K562 (cell line): ENCODE measurements at regions not wholly inside any gene's neighbourhood (a gene's known extent, or its start where the extent isn't known, plus 50 kb on each side); places are given as distances from the start of the nearest gene placed in this dataset.

Experiments
- ATAC-seq: fragments of 200-7000 bp; cut with Tn5 transposase; 3 replicates; pipeline ENCODE4 v1.9.1; 2020; ENCODE audit warnings: moderate library complexity
- BruUV-seq: library from RNA; stranded (reverse); fragments of 400-500 nt; replicated peaks from 2 replicates; lab custom pipeline; 2021; lab: Mats Ljungman, UMichigan
- CTCF ChIA-PET: fragments of 300-600 bp; formaldehyde crosslinking; extraction: SDS; loops from one replicate; lab custom pipeline; 2021; ENCODE audit warnings: low intra/inter-chr PET ratio; lab: Yijun Ruan, JAX
- POLR2A ChIA-PET: fragments of 300-600, 350-650 bp; sonication (Branson Sonifier 250); formaldehyde crosslinking; extraction: SDS; loops from one replicate; lab custom pipeline; 2021; ENCODE audit warnings: antibody characterized with exemption, inconsistent platforms; lab: Yijun Ruan, JAX
- DNase-seq, 4 experiments: peaks; one replicate each; pipeline versions ENCODE4 v3.0.0 to v3.0.0-alpha.2; 2011 to 2018; ENCODE audit warnings: low spot score in 3 of 4, mixed read lengths in 3 of 4; ENCODE audit errors: extremely low read depth in 1 of 4
- FAIRE-seq: peaks from 2 replicates; lab custom pipeline; 2011; peaks lifted over from hg19 to GRCh38; lab: Jason Lieb, UNC
- H2AFZ ChIP-seq: 2 replicates; pipeline ENCODE4 v1.6.0; 2011; ENCODE audit warnings: low read depth, low read length, control low read depth, inconsistent platforms
- H3K27ac ChIP-seq: fragments of 200-600 bp; 3 replicates; pipeline ENCODE4 v1.8.0; 2011; ENCODE audit warnings: low read depth, mild to moderate bottlenecking, control low read depth, inconsistent platforms, low read length, moderate library complexity, mixed read lengths; ENCODE audit errors: extremely low read depth
- H3K27me3 ChIP-seq, 2 experiments: fragments of 300-600 bp in 1 of 2; 2 replicates in 1 of 2; 3 replicates in 1 of 2; pipeline versions ENCODE4 v1.6.0 to v1.8.0; 2011; ENCODE audit warnings: inconsistent platforms in 2 of 2, low read length in 2 of 2, mild to moderate bottlenecking in 1 of 2, mixed read lengths in 1 of 2, moderate library complexity in 1 of 2; ENCODE audit not compliant: control insufficient read depth in 2 of 2, insufficient read depth in 2 of 2
- H3K36me3 ChIP-seq: fragments of 300-600 bp; 3 replicates; pipeline ENCODE4 v1.8.0; 2011; ENCODE audit warnings: mild to moderate bottlenecking, low read length, inconsistent platforms; ENCODE audit not compliant: control insufficient read depth, insufficient read depth
- H3K4me1 ChIP-seq, 2 experiments: fragments of 200-600 bp in 1 of 2; replicated peaks in 1 of 2; 2 replicates in 1 of 2; 3 replicates in 1 of 2; pipeline versions ENCODE4 v1.5.1 to v1.8.0; 2011; ENCODE audit warnings: inconsistent platforms in 2 of 2, low read length in 2 of 2, mild to moderate bottlenecking in 1 of 2, mixed read lengths in 1 of 2, moderate library complexity in 1 of 2; ENCODE audit not compliant: control insufficient read depth in 2 of 2, insufficient read depth in 2 of 2
- H3K4me2 ChIP-seq: 2 replicates; pipeline ENCODE4 v1.6.1; 2011; ENCODE audit warnings: low read length, control low read depth, inconsistent platforms, mixed read lengths; ENCODE audit not compliant: insufficient read depth
- H3K4me3 ChIP-seq: fragments of 200-600 bp; sonication (generic), shearing (Covaris generic); 2 replicates; pipeline ENCODE4 v1.5.1; 2016; ENCODE audit warnings: control low read depth, inconsistent platforms
- H3K79me2 ChIP-seq: fragments of 200-600 bp; 3 replicates; pipeline ENCODE4 v1.8.0; 2011; ENCODE audit warnings: low read length, inconsistent platforms; ENCODE audit not compliant: control insufficient read depth, insufficient read depth
- H3K9ac ChIP-seq, 2 experiments: 2 replicates each; pipeline versions ENCODE4 v1.6.0 to v1.6.1; 2011; ENCODE audit warnings: low read depth in 2 of 2, low read length in 2 of 2, control low read depth in 1 of 2, inconsistent platforms in 1 of 2, mild to moderate bottlenecking in 1 of 2, mixed read lengths in 1 of 2; ENCODE audit not compliant: insufficient read depth in 1 of 2
- H3K9me1 ChIP-seq: one replicate; pipeline ENCODE4 v1.6.0; 2011; ENCODE audit warnings: inconsistent platforms, mild to moderate bottlenecking, low read length, moderate library complexity; ENCODE audit not compliant: control insufficient read depth, insufficient read depth
- H3K9me3 ChIP-seq: replicated peaks from 2 replicates; pipeline ENCODE4 v1.5.1; 2011; ENCODE audit warnings: low read depth, low read length, inconsistent platforms; ENCODE audit not compliant: control insufficient read depth, insufficient read depth
- H4K20me1 ChIP-seq: replicated peaks from 2 replicates; pipeline ENCODE4 v1.6.1; 2011; ENCODE audit warnings: low read length, inconsistent platforms, mixed read lengths; ENCODE audit not compliant: control insufficient read depth, insufficient read depth
- ARHGAP35 ChIP-seq: fragments of 450-650 bp; IDR thresholded peaks from 2 replicates; pipeline ENCODE4 v1.6.1; 2018; ENCODE audit not compliant: partially characterized antibody
- CEBPG ChIP-seq, 3 experiments: fragments of 200-800 bp in 1 of 3; sonication (Bioruptor generic) in 1 of 3; sonication (generic) in 1 of 3; formaldehyde crosslinking in 1 of 3; IDR thresholded peaks in 2 of 3; conservative IDR thresholded peaks in 1 of 3; 2 replicates each; pipeline versions ENCODE4 v1.6.1 to v1.8.0; 2016 to 2022; ENCODE audit warnings: missing compliant biosample characterization in 2 of 3, missing genetic modification characterization in 2 of 3, mild to moderate bottlenecking in 1 of 3, missing genetic modification reagents in 1 of 3
- HSF4 ChIP-seq: fragments of 250-450 bp; sonication (Bioruptor Pico); IDR thresholded peaks from 2 replicates; pipeline ENCODE4 v2.1.2; 2022; ENCODE audit warnings: mild to moderate bottlenecking, moderate library complexity, borderline replicate concordance
- NCOA1 ChIP-seq: fragments of 450-650 bp; IDR thresholded peaks from 2 replicates; pipeline ENCODE4 v1.6.1; 2016; ENCODE audit warnings: low read depth
- NFXL1 ChIP-seq: fragments of 450-650 bp; formaldehyde crosslinking; IDR thresholded peaks from 2 replicates; pipeline ENCODE4 v1.4.0; 2021; ENCODE audit warnings: mild to moderate bottlenecking
- NONO ChIP-seq, 2 experiments: fragments of 200-400 bp in 1 of 2; fragments of 450-650 bp in 1 of 2; formaldehyde crosslinking in 1 of 2; IDR thresholded peaks; 2 replicates each; pipeline ENCODE4 v1.6.1; 2017; ENCODE audit warnings: low read depth in 2 of 2, mild to moderate bottlenecking in 2 of 2, moderate library complexity in 2 of 2, low read length in 1 of 2
- POLR2AphosphoS5 ChIP-seq: IDR thresholded peaks from 2 replicates; pipeline ENCODE4 v1.6.1; 2011; ENCODE audit warnings: mild to moderate bottlenecking, low read depth, low read length, moderate library complexity; ENCODE audit not compliant: control insufficient read depth, insufficient read depth
- RAD21 ChIP-seq, 2 experiments: fragments of 250-450 bp in 1 of 2; fragments of 450-650 bp in 1 of 2; sonication (Bioruptor Pico) in 1 of 2; formaldehyde crosslinking in 1 of 2; IDR thresholded peaks in 1 of 2; conservative IDR thresholded peaks in 1 of 2; 2 replicates each; pipeline versions ENCODE4 v1.4.0 to v1.8.0; 2020 to 2022; ENCODE audit warnings: mild to moderate bottlenecking in 2 of 2, moderate library complexity in 1 of 2
- SMARCA4 ChIP-seq: fragments of 450-650 bp; IDR thresholded peaks from 2 replicates; pipeline ENCODE4 v1.6.1; 2016
- SRSF3 ChIP-seq: fragments of 200-400 bp; formaldehyde crosslinking; IDR thresholded peaks from 2 replicates; pipeline ENCODE4 v1.6.1; 2016; ENCODE audit warnings: mild to moderate bottlenecking, low read length, moderate library complexity; ENCODE audit not compliant: insufficient read depth
- THAP7 ChIP-seq: fragments of 250-450 bp; sonication (Bioruptor Pico); IDR thresholded peaks from 2 replicates; pipeline ENCODE4 v1.5.0; 2021
- TOE1 ChIP-seq, 2 experiments: fragments of 450-650 bp in 1 of 2; sonication (generic) in 1 of 2; formaldehyde crosslinking in 1 of 2; IDR thresholded peaks; 2 replicates each; pipeline versions ENCODE4 v1.7.1 to v1.8.0; 2016 to 2022; ENCODE audit warnings: borderline replicate concordance in 2 of 2, mild to moderate bottlenecking in 2 of 2, antibody characterized with exemption in 1 of 2, inconsistent platforms in 1 of 2, low read depth in 1 of 2, missing genetic modification reagents in 1 of 2, moderate library complexity in 1 of 2
- ZBTB49 ChIP-seq: sonication (generic); formaldehyde crosslinking; IDR thresholded peaks from 2 replicates; pipeline ENCODE4 v1.8.0; 2022; ENCODE audit warnings: missing genetic modification reagents, mild to moderate bottlenecking, borderline replicate concordance
- ZBTB8A ChIP-seq: fragments of 450-650 bp; IDR thresholded peaks from 2 replicates; pipeline ENCODE4 v1.6.1; 2018; ENCODE audit warnings: mild to moderate bottlenecking, moderate library complexity; ENCODE audit not compliant: partially characterized antibody
- ZNF232 ChIP-seq: sonication (generic); formaldehyde crosslinking; IDR thresholded peaks from 2 replicates; pipeline ENCODE4 v1.8.0; 2022; ENCODE audit warnings: mild to moderate bottlenecking, missing genetic modification reagents
- WGBS: fragments of 100-300 bp; shearing (Covaris generic); methylation state at CpG from one replicate; pipeline ENCODE4 v1.1.6; 2016; ENCODE audit warnings: low coverage, mixed read lengths; ENCODE audit not compliant: insufficient coverage; ENCODE audit errors: missing lambda C conversion rate; 5-methylcytosine and 5-hydroxymethylcytosine counted together
- in situ Hi-C: fragments of 300-500 bp; cut with MboI; formaldehyde crosslinking; loops from 4 replicates; pipeline ENCODE4 v1.15.0; 2018; ENCODE audit warnings: inconsistent platforms, mixed read lengths
- intact Hi-C: fragments of 100-400 bp; cut with micrococcal nuclease; formaldehyde crosslinking; loops from 2 replicates; pipeline ENCODE4 v1.14.2; 2022

- TF ChIP-seq ZBTB49 (CRISPR knock-in tag) (no peak), POLR2AphosphoS5 (no peak), NCOA1 (no peak), ZBTB8A (no peak), CEBPG (CRISPR knock-in tag; IDR thresholded peaks at IDR 0.05) (no peak), CEBPG (tag; conservative IDR thresholded peaks at IDR 0.05 in 1 of 2, IDR thresholded peaks at IDR 0.05 in 1 of 2) (no peak), TOE1 (IDR thresholded peaks at IDR 0.05; ENCODE audit: borderline replicate concordance) (no peak), TOE1 (CRISPR knock-in tag; IDR thresholded peaks at IDR 0.05; ENCODE audit: borderline replicate concordance, low read depth) (no peak), ZNF232 (CRISPR knock-in tag) (no peak), THAP7 (CRISPR knock-in tag) (no peak), SMARCA4 (no peak), NONO (IDR thresholded peaks at IDR 0.05; ENCODE audit: low read depth in 2 of 2, low read length in 1 of 2) (no peak), NFXL1 (CRISPR knock-in tag) (no peak), RAD21 (CRISPR knock-in tag; conservative IDR thresholded peaks at IDR 0.05 in 1 of 2, IDR thresholded peaks at IDR 0.05 in 1 of 2) (no peak), ARHGAP35 (no peak), SRSF3 (no peak), HSF4 (CRISPR knock-in tag) (no peak)
- POLR2A ChIA-PET: no interaction called here
- WGBS: 0% methylated on average over 1 of the region's 1 CpG
- Histone ChIP-seq H3K4me2 (no peak overlapping the region), H3K4me1 (no peaks in the 10 kb centered on the region), H4K20me1 (no peaks in the 10 kb centered on the region), H3K27me3 (no peaks in the 10 kb centered on the region), H3K9me1 (no peaks in the 10 kb centered on the region), H3K9me3 (no peaks in the 10 kb centered on the region), H3K36me3 (no peaks in the 10 kb centered on the region), H3K9ac (no peak overlapping the region), H2AFZ (no peak overlapping the region), H3K27ac (no peak overlapping the region), H3K79me2 (no peaks in the 10 kb centered on the region), H3K4me3 (no peak overlapping the region)
- no peak for DNase-seq
- FAIRE-seq: no peak
- in situ Hi-C loops (loop anchor here (25.0 kb wide), 1 partner anchor 1179 kb away; no protein-coding TSS in a partner anchor), intact Hi-C loops (no loop called here)
- no TSS peak for BruUV-seq
- CTCF ChIA-PET: no interaction called here
- ATAC-seq: no peak
Observed at GRCh38 chr12:59166457-59166856, 246.2 kb upstream of the LRIG3 start.
